Neural progenitor cell (in vitro differentiated cells): ENCODE measurements at regions not wholly inside any gene's neighbourhood (a gene's known extent, or its start where the extent isn't known, plus 50 kb on each side); places are given as distances from the start of the nearest gene placed in this dataset.

Source experiments
- DNase-seq: peaks from one replicate; pipeline ENCODE4 v3.0.0-alpha.2; 2016; ENCODE audit warnings: low spot score
- H2AFZ ChIP-seq: fragments of 200-600 bp; sonication (generic); replicated peaks from 2 replicates; pipeline ENCODE4 v1.6.1; 2016; ENCODE audit warnings: antibody characterized with exemption
- H3F3A ChIP-seq: fragments of 200-600 bp; sonication (generic); 2 replicates; pipeline ENCODE4 v1.6.1; 2016; ENCODE audit warnings: antibody characterized with exemption, low read depth
- H3K27ac ChIP-seq: fragments of 200-600 bp; sonication (generic); 2 replicates; pipeline ENCODE4 v1.5.1; 2016; ENCODE audit warnings: mild to moderate bottlenecking
- H3K27me3 ChIP-seq: fragments of 200-600 bp; sonication (generic); 2 replicates; pipeline ENCODE4 v1.6.1; 2016; ENCODE audit warnings: mild to moderate bottlenecking, moderate library complexity
- H3K36me3 ChIP-seq: fragments of 200-600 bp; sonication (generic); 2 replicates; pipeline ENCODE4 v1.5.1; 2016
- H3K4me1 ChIP-seq: fragments of 200-600 bp; sonication (generic); 2 replicates; pipeline ENCODE4 v1.6.1; 2016; ENCODE audit warnings: mixed run types
- H3K4me2 ChIP-seq: fragments of 200-600 bp; sonication (generic); 2 replicates; pipeline ENCODE4 v1.6.1; 2016
- H3K4me3 ChIP-seq: fragments of 200-600 bp; sonication (generic); 2 replicates; pipeline ENCODE4 v1.5.1; 2016
- H3K79me2 ChIP-seq: fragments of 200-600 bp; sonication (generic); 2 replicates; pipeline ENCODE4 v1.6.1; 2016; ENCODE audit warnings: low read depth
- H3K9ac ChIP-seq: fragments of 200-600 bp; sonication (generic); 2 replicates; pipeline ENCODE4 v1.6.1; 2016
- H3K9me3 ChIP-seq: fragments of 200-600 bp; sonication (generic); 2 replicates; pipeline ENCODE4 v1.5.1; 2016; ENCODE audit warnings: low read depth
- H4K20me1 ChIP-seq: fragments of 200-600 bp; sonication (generic); 2 replicates; pipeline ENCODE4 v1.6.1; 2016; ENCODE audit warnings: low read depth
- H3K27ac Mint-ChIP-seq: 3 replicates; pipeline ENCODE4 v1.8.0; 2021; ENCODE audit warnings: mixed read lengths
- H3K27me3 Mint-ChIP-seq: 2 replicates; pipeline ENCODE4 v1.8.0; 2022; ENCODE audit warnings: low read depth, mild to moderate bottlenecking, inconsistent platforms, moderate library complexity, mixed read lengths; ENCODE audit not compliant: insufficient read depth
- H3K36me3 Mint-ChIP-seq: 3 replicates; pipeline ENCODE4 v1.8.0; 2021; ENCODE audit warnings: mixed read lengths
- H3K4me1 Mint-ChIP-seq: 3 replicates; pipeline ENCODE4 v1.8.0; 2021; ENCODE audit warnings: mixed read lengths
- H3K4me3 Mint-ChIP-seq: 3 replicates; pipeline ENCODE4 v1.8.0; 2021; ENCODE audit warnings: mild to moderate bottlenecking, moderate library complexity, mixed read lengths
- H3K9me3 Mint-ChIP-seq: 3 replicates; pipeline ENCODE4 v1.8.0; 2020; ENCODE audit warnings: mixed read lengths
- CTCF ChIP-seq: fragments of 200-600 bp; sonication (generic); IDR thresholded peaks from 2 replicates; pipeline ENCODE4 v1.5.1; 2017; ENCODE audit warnings: antibody characterized with exemption, mild to moderate bottlenecking
- EZH2 ChIP-seq: fragments of 200-600 bp; sonication (generic); IDR thresholded peaks from 2 replicates; pipeline ENCODE4 v1.6.1; 2017; ENCODE audit warnings: antibody characterized with exemption, mild to moderate bottlenecking, moderate library complexity
- EZH2phosphoT487 ChIP-seq: fragments of 200-600 bp; sonication (generic); IDR thresholded peaks from 2 replicates; pipeline ENCODE4 v1.6.1; 2017; ENCODE audit warnings: antibody characterized with exemption

DNA sequence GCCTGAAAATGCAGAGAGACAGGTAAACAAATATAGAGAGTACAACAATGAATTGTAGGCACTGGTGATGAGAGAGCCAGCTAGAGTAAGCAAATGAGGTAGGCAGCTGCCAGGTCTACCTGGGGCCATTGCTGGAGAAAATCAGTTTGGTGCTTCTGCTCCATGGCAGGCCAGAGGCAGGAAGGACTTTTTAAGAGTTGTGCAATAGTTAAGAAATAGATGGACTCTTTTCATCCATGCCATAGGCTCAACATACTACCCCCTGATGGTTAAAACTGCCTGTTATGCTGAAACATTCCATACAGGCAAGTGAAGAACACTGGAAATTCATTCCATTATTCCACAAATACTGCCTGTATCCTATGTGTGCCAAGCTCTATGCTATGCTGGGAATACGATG, 86.5 kb upstream of the CCDC112 start:
- H3K27ac ChIP-seq = no peak overlapping the region
- H3K9me3 ChIP-seq = no peaks in the 10 kb centered on the region
- Mint-ChIP-seq H3K36me3 (no peaks in the 10 kb centered on the region), H3K4me3 (no peak overlapping the region), H3K27ac (no peak overlapping the region), H3K9me3 (no peaks in the 10 kb centered on the region), H3K4me1 (no peaks in the 10 kb centered on the region), H3K27me3 (no peaks in the 10 kb centered on the region)
- H3F3A ChIP-seq = no peaks in the 10 kb centered on the region
- H2AFZ ChIP-seq = no peak overlapping the region
- H4K20me1 ChIP-seq = no peaks in the 10 kb centered on the region
- H3K4me3 ChIP-seq = no peak overlapping the region
- no peaks in the 10 kb centered on the region for H3K4me1 ChIP-seq
- no peaks in the 10 kb centered on the region for H3K36me3 ChIP-seq
- H3K27me3 ChIP-seq = no peaks in the 10 kb centered on the region
- H3K9ac ChIP-seq = no peak overlapping the region
- TF ChIP-seq CTCF = no peak
- no peak for TF ChIP-seq EZH2phosphoT487
- no peak for TF ChIP-seq EZH2
- no peak overlapping the region for H3K4me2 ChIP-seq
- DNase-seq = no peak
- no peaks in the 10 kb centered on the region for H3K79me2 ChIP-seq

GRCh38 chr5:115381911-115382662, 85.6 kb upstream of the CCDC112 start:
- Histone ChIP-seq H3K9ac (no peak overlapping the region), H3K4me2 (no peak overlapping the region), H4K20me1 (no peaks in the 10 kb centered on the region), H3K27me3 (no peaks in the 10 kb centered on the region), H3K79me2 (no peaks in the 10 kb centered on the region), H3K4me1 (no peaks in the 10 kb centered on the region), H3K9me3 (no peaks in the 10 kb centered on the region), H3K4me3 (no peak overlapping the region), H3F3A (no peaks in the 10 kb centered on the region), H3K27ac (no peak overlapping the region), H3K36me3 (no peaks in the 10 kb centered on the region), H2AFZ (no peak overlapping the region)
- H3K36me3 Mint-ChIP-seq = no peaks in the 10 kb centered on the region
- TF ChIP-seq CTCF (no peak), EZH2phosphoT487 (no peak), EZH2 (no peak)
- no peak overlapping the region for H3K27ac Mint-ChIP-seq
- H3K27me3 Mint-ChIP-seq = no peaks in the 10 kb centered on the region
- no peak for DNase-seq
- no peak overlapping the region for H3K4me3 Mint-ChIP-seq
- H3K9me3 Mint-ChIP-seq = no peaks in the 10 kb centered on the region
- H3K4me1 Mint-ChIP-seq = no peaks in the 10 kb centered on the region

DNA sequence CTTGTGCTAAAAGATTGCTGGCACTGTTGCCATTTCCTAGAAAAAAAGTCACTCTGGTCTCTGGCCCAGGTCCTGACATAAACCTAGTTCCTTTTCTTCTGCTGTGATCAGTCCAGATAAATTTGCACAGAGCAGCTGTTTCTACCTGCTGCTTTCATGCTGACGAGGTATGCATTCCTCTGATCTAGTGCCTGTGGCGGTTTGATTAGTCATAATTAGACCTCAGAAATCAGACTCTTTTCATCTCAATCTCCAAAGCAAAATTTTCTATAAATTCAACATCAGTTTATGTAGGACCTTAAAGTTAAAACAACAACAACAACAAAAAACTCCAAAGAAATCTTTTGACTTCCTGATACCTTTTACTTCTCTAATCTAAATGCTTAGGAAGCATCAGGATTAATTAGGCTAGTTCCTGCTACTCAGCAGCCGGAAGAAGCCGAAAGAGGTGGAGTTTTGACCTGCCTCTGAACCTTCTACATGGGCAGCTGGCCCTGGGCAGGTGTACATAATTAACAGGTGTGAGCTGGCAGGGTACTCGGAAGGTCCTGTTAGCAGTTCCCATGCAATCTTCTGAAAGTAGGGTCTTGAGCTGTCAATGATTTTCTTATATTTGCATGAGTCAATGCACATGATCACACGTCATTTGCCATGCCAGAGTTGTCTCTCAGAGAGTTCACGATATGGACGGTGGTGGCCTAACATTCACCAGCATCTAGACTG, 83.3 kb upstream of the CCDC112 start:
- no peaks in the 10 kb centered on the region for H3K9me3 ChIP-seq
- Mint-ChIP-seq H3K27ac (no peak overlapping the region), H3K36me3 (no peaks in the 10 kb centered on the region), H3K27me3 (no peaks in the 10 kb centered on the region), H3K4me3 (no peak overlapping the region), H3K9me3 (no peaks in the 10 kb centered on the region), H3K4me1 (no peaks in the 10 kb centered on the region)
- no peak overlapping the region for H3K4me2 ChIP-seq
- H3K79me2 ChIP-seq = no peaks in the 10 kb centered on the region
- no peaks in the 10 kb centered on the region for H3K27me3 ChIP-seq
- no peaks in the 10 kb centered on the region for H3K36me3 ChIP-seq
- H4K20me1 ChIP-seq = no peaks in the 10 kb centered on the region
- no peak overlapping the region for H3K4me3 ChIP-seq
- TF ChIP-seq EZH2phosphoT487 (no peak), EZH2 (no peak), CTCF (no peak)
- no peak for DNase-seq
- H2AFZ ChIP-seq = no peak overlapping the region
- H3K4me1 ChIP-seq = no peaks in the 10 kb centered on the region
- no peak overlapping the region for H3K27ac ChIP-seq
- no peak overlapping the region for H3K9ac ChIP-seq
- H3F3A ChIP-seq = no peaks in the 10 kb centered on the region
